ENCODE measurements at regions not wholly inside any gene's neighbourhood (a gene's known extent, or its start where the extent isn't known, plus 50 kb on each side); places are given as distances from the start of the nearest gene placed in this dataset.

DNA sequence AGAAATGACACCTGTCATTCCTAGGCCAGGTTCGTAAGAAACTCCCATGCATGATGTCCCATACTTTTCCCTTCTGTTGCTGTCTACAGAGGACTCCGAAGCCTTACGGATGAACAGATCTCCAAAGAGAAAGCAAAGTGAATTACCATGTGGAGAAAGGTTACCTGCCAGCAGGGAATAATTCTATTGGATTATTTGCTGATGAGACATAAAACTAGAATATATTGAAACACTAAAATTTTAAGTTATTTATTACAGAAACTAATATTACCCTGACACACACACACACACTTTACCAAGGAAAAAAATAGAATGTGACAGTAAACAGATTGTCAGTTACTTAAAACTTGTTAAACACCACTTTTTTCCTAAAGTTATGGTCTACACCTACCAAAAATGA, 452.7 kb upstream of the DAB2 start:
- no peak for DNase-seq

DNA sequence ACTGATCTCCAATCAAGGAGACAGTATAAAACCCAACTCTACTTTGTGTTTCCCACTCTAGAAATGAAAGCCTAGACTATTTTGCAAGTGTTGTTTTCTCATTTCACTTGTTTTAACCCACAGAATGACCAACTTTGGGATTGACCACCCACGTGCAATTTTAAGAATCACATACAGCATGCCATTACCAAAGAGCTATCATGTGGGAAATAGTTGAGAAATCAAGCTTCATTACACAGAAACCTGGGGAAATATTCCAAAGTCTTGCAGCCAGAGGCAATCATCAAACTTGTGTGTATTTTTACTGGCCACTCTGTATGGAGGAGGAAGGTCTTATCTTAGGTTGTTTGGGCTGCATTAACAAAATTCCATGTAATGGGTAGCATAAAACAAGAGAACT, 451.4 kb upstream of the DAB2 start:
- no peak for DNase-seq

DNA sequence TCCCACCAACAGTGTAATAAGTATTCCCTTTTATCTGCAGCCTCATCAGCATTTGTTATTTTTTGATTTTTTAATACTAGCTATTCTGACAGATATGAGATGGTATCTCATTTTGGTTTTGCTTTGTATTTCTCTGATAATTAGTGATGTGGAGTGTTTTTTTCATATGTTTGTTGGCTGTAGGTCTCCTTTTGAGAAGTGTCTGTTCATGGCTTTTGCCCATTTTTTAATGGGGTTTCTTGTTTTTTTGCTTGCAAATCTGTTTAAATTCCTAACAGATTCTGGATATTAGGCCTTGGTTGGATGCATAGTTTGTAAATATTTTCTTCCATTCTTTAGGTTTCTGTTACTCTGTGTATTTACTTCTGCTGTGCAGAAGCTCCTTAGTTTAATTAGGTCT, 445.4 kb upstream of the DAB2 start:
- DNase-seq = no peak

DNA sequence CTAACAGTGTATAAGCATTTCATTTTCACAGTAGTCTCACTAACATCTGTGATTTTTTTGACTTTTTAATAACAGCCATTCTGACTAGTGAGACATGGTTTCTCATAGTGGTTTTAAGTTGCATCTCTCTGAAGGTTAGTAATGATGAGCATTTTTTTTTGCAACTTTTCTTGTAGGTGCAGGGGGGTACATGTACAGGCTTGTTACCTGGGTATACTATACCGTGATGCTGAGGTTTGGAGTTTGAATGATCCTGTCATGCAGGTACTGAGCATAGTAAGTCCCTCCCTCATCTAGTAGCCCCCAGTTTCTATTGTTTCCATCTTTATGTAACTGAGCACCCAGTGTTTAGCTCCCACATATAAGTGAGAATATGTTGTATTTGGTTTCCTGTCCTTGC, 444.6 kb upstream of the DAB2 start:
- DNase-seq = no peak

DNA sequence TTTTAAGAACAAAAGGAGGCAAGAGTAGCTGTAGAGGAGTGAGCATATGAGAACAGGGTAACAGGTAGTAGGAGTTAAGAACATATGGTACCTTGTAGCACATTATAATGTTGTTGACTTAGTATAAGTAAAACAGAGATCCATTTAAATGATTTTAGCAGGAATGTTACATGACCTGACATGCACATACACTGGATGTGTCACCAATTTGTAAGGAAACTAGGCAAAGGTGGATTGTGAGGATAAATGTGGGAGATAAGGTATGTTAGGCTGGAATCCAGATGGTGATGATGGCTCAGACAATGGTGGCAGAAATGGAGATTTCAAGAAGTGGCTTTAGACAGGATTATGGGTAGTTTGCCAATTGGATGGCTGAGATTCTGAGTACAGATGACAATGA, 443.1 kb upstream of the DAB2 start:
- DNase-seq = no peak

DNA sequence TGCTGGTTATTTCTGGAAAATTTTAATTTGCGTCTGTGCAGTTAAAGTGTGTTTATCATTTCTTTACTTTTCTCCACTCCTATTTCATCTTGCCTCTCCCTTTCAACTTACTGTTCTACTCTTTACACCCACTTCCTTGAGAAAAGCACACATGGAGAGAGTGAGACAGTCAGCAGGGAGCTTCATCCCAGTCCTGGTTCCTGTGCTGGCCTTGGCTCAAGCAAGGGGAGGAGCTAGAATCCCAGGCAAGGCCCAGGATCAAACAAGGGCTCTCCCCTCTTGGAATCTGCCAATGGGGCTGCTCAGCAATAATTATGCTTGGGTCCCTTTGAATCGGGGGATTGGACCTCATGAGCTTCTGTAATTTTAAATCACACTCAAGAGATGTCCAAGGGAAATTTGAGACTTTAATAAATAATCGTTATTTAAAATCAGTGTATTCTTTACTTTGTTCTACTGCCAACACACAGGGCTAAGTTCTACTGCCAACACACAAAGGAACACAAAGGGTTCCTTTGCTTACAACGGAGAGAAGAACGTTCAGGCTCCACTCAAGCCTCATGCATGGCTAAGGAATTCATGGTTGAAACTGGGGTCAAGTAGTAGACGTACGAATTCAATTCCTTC, 439.3 kb upstream of the DAB2 start:
- DNase-seq = no peak

DNA sequence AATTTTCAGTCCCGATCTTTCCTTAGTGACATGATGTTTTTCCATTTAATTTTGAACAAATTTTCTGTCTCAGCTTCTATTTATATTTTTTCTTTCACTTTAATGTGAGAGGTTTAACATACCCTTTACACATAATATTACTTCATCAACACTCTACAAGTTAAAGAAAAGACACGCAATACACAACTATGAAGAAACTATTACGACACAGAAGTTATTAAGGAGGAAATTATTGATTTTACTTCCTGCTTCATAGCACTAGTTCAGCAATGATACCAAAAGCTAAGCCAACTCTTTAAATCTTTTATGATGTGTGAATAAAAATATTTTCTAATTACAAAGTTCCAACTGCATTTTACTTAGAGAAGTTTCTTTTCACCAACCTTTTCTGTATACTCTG, 432.3 kb upstream of the DAB2 start:
- DNase-seq = no peak

DNA sequence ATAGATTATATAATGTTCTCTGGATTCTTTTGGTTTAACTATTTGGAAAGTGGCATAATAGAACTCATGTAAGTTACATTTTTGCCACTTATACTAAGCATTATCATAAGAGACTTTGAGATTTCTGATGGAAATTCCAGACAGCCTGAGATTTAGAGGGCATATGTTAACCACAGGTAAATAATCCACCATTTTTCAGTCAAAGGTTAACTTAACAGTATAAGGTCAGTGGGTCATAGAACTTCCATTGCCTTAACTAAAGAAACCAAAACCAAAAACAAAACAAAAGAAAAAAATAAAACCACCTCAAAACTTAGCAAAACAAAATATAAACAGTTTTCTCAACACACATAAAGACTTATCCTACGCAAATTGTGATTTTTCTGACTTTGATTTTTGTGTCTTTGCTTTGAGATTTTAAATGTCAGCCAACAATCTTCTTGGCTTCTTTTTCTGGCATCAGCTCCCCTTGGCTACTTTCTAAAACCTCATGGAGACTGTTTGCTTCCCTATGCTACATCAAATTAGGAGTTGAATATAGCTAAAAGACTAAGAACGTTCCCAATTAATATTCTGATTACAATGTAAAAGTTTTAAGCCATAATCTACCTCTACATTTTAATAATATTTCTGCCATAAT, 430.1 kb upstream of the DAB2 start:
- no peak for DNase-seq

DNA sequence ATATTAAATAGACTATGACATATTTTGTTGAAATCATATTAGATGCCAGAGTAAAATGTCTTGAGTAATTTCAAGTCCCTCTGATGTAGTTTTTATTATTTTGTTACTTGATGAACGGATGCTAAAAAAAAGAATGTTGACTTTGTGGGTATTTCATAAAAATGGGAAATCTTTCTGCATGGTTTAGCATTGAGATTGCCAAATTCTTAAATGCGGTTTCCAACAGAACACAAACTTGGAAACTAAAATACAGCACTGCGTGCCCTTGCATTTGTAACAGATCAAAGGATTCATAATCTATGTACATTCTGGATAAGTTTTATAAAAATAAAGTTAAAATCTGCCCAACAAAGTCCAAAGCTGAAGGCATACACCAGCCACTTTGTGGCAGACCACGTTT, 425.5 kb upstream of the DAB2 start:
- DNase-seq = no peak

DNA sequence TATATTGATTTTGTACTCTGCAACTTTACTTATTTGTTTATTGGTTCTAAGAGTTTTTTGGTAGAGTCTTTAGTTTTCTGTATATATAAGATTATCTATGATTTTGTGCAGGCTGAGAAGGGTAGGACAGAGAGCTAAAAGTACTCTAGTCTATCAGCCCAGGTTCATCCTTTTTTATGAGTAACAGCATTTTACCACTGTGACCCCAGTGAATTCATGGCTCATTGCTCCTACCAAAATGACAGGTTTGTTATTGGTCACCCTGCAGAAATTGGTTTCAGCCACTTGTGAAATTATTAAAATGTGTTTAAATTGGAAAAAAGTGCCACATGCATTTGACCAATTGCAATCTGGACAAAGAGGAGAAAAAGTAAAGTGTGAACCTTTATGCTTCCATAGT, 421.4 kb upstream of the DAB2 start:
- DNase-seq = no peak

DNA sequence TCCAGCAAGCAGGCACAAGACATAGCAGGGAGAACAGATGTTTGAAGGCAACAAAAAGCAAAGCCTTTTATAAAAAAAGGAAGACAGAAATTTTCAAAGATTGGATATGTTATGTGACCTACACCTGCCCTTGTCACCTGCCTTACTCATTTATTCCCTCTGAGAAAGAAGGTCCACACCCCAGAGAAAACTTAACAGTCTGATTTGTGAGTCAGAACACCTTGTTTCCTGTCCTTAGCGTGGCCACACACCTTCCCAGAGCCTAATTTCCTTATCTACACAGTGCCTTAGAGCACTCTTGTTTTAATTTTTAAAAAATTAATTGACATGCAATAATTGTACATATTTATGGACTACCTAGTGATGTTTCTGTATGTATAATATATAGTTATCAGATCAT, 419.0 kb upstream of the DAB2 start:
- no peak for DNase-seq

DNA sequence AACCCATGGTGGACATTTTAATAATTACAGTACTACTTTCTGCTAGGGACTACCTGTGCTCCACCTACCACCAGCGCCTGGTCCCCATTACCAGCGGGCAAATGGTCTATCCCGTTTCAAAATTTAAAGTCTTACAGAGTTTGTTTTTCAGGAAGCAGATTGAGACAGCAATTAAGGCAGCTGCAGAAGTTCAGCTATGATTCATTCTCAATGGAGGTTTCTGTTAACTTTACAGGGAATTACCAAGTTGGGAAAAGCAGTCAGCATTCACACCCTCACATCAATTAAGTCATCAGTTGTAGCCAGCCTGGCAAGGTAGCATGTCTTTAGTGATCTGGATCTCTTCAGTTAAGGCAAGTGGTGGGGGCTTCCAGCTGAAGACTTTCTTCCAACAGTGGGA, 410.6 kb upstream of the DAB2 start:
- DNase-seq = peak; percentile 25

DNA sequence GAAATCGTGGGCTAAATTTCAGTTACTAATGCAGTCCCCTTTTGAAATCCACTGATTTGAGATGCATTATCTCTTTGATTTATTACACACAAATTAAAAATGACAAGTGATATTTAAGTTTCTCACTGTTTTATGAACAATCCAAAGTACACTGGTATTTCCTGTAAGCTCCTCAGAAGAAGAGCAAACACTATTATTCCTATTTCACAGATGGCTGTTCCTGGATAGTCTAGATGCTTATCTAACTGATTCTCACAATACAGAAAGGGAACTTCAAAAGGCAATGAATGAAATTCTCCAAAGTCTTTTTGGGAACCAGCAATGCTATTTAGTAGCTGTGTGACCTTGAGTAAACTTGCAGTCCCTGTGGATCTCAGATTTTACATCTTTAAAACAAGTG, 404.7 kb upstream of the DAB2 start:
- DNase-seq = no peak

DNA sequence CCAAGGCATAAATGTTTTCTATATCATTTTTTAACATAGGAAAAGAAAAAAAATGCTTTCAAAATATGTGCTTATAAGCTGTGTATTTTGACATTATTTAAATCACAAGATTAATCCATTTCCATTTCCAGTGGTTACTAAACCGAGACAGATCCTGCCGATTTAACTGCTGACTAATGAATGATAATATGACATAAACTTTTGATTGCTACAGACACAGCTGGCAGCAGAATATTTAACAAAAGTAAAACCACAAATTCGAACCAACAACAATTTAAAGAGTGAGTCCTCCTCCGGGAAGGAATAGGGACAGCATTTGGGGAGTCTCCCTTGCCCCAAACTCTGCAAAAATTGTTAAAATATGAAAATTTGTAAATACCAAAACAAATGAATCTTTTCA, 401.3 kb upstream of the DAB2 start:
- peak; percentile 13 for DNase-seq

DNA sequence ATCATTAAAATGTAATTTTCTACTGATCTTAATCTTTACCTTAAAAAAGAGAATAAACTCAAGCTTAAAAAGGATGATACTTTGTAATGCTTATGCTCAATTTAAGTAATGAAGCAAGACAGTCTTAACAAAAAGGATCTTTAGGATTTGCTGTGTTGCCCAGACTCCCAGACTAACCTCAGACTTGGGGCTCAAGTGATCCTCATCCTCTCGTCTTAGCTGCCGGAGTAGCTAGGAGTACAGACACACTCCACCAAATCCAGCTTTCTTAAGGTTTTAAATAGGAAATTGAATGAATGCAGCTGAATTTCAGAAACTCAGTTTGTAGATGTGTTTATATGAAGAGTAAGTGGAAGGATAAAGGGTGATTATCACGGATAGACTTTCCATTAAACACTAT, 400.5 kb upstream of the DAB2 start:
- no peak for DNase-seq

DNA sequence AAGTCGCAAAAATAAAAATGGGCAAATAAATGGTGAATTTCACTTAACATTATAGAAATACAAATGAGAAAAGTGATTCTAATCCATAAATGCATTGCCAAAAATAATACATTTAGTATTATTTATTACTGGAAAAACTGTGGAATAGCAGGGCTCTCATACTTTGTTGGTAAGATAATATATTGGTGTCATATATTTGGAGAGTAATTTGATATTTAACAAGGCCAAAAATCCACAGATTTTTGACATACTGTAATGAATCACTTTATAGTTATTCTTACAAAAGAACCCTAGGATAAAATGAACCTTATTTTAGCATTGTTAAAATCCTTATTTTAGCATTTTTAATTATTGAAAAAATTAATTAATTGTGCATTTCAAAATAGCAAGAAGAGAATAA, 397.2 kb upstream of the DAB2 start:
- no peak for DNase-seq

DNA sequence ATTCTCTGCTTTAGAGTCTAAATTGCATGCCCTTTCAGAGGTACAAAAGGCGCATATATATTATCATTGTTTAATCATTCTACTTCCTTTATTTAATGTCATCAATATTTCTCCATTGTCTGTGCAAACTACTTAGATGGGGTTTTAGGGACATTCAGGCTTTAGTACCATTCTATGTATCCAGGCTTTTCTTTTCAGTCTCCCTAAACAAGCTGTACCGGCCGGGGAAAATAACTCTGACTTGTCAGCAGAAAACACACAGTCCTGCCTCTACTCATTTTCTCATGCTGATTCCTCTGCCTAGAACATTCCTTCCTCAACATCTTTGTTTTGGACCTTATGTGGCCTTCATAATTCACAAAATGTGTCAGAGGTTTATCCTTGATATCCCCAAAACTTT, 392.1 kb upstream of the DAB2 start:
- no peak for DNase-seq

DNA sequence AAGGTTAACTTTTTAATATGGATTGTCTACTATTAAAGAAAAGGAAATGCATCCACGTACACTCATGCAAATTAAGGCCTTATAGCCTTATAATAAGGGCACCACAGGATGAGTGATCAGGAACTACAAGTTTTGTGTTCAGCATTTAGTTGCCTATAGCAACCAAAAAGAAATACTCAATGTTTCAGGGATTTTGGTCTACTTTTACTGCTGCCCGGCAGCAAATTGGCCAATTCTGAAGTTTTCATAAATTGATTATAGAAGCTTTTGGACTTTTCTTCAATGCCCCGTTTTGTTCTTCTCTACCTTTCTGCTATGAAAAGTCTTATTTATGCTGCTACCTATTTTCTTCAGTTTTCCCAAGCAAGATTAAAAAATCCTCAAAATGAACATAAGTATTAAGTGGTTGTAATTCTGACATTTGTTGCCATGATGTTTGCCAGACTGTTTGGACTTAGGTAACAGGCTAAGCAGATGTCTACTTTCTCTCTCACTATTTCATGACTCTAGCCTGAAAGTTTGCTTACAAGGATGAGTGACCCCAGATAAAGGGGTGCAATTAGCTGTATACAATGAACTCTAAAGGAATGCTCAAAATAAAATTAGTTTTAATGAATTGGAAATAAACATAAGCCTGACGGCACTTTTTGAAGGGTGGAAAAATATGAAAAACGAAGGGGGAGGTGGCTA, 391.5 kb upstream of the DAB2 start:
- no peak for DNase-seq

DNA sequence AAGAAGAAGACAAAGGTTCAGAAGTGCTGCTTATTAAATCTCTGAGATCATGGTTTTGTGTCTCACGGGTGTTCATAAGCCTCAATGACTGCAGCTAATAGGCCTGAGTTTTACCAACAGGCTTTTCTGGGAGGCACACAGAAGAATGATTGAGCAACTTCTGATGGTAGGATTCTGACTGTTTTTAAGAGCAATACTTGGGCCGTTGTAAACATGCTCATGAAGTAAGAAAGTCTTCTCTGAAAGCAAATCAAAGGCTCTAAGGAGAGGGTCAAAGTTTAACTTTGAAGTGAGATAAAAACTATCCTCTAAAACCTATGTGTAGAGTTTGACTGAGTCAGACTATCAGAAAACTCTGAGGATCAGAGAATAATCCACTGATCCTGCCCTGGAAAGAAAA, 390.9 kb upstream of the DAB2 start:
- DNase-seq = no peak

DNA sequence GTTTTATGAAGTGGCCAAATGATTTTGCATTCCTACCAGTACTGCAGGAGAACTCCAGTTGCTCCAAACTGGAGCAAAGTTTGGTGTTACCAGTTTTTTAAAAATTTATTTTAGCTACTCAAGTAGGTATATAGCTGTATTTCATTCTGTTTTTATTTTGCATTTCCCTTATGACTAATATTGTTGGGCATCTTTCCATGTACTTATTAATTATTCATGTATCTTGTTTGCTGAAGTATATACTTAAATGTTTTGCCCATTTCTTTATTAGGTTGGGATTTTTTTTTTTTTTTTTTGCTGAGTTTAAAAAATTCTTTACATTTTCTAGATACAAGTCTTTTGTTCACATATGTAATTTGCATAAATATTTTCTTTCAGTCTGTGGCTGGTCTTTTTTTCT, 386.6 kb upstream of the DAB2 start:
- no peak for DNase-seq

DNA sequence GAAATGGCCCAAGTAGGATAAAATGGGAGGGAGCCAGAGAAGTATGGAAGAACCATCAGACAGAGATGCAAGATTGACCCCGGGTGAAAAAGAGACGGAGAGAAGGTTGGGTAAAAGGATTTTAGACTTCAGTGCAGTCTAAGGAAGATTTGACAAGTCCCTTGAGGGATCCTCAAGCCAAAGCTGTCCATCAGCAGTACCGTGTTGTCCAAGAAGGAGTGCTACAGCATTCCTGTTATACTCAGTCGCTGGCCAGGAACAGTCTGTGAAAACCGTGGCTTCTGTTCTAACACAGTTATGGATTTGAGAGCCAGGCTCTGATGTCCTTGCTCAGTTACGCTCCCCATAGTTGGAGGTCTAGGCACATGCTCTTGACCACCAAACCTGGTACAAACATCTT, 383.9 kb upstream of the DAB2 start:
- DNase-seq = peak; percentile 17

DNA sequence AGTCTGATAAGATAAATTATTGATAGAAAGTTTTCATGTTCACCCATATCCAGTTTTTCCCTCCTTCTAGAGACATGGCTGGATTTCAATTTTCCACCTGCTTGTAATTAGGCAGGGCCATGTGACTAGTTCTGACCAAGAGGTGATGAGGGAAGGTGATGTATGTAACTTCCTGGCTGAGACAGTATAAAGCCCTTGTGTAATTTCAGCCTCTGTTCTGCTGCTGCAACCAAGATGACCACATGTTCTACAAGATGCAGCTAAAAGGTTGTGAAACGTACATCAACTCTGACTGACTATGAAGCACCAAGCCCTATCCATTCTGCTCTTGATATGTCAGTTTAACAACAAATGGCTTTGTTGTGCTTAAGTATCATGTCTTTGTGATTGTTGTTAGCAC, 376.5 kb upstream of the DAB2 start:
- peak; percentile 16 for DNase-seq

DNA sequence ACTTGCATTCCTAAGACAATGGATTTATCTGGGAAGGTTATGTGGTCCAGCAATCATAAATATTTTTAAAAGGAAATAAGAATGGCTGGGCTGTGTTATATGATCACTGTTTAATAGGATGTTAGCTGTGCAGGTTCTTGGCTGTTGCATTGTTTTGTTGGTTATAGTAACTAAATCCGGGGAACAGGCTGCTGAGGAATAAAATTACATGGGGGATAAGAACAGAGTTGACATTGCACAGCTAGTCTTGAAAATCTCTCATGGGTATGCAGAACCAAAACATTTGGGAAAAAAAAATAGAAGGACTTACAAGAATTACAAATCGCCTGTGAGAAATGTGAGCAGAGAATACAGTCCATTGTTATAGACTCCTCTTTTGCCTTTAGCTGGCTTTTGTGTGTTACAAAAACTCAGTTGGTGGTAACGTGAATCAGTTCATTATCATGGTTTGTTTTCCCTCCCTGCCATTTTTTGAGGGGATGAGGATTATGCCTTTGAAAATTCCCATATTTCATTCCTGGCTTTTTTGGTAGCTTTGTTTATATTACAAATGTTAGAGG, 375.3 kb upstream of the DAB2 start:
- no peak for DNase-seq

DNA sequence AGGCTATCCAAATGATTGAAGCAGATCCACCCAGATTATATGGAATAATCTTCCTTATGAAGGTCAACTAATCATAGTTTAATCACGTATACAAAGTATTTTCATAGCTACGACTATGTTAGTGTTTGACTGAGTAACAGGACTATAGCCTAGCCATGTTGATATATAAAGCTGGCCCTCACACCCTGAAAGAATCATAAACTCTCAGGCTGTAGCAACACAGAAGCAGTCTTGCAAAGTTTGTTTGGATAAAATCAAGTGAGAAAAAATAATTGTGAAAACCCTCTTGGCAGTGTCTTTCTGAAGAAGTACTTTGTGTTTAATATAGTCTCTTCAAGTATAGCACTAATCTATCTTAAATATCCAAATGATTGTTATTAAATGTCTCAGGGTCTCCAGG, 374.5 kb upstream of the DAB2 start:
- no peak for DNase-seq

All from fibroblast of skin of abdomen (primary cell).